GM23338 (cell line): ENCODE measurements at regions not wholly inside any gene's neighbourhood (a gene's known extent, or its start where the extent isn't known, plus 50 kb on each side); places are given as distances from the start of the nearest gene placed in this dataset.

Experiments
- ATAC-seq: fragments of 200-7000 bp; cut with Tn5 transposase; 3 replicates; pipeline ENCODE4 v1.9.1; 2020
- DNase-seq: peaks from one replicate; pipeline ENCODE4 v3.0.0-alpha.2; 2015; ENCODE audit warnings: low spot score
- H2AFZ ChIP-seq: fragments of 200-600 bp; sonication (generic); 2 replicates; pipeline ENCODE4 v1.8.0; 2016; ENCODE audit warnings: antibody characterized with exemption, mild to moderate bottlenecking, moderate library complexity
- H3F3A ChIP-seq: fragments of 200-600 bp; sonication (generic); replicated peaks from 2 replicates; pipeline ENCODE4 v1.8.0; 2017; ENCODE audit warnings: antibody characterized with exemption, mixed run types, low read depth
- H3K27ac ChIP-seq: fragments of 200-600 bp; sonication (generic); 2 replicates; pipeline ENCODE4 v1.6.1; 2016; ENCODE audit warnings: low read depth
- H3K27me3 ChIP-seq: fragments of 200-600 bp; sonication (generic); 2 replicates; pipeline ENCODE4 v1.8.0; 2016; ENCODE audit warnings: mild to moderate bottlenecking, mixed run types, moderate library complexity; ENCODE audit not compliant: insufficient read depth
- H3K36me3 ChIP-seq: fragments of 200-600 bp; sonication (generic); 2 replicates; pipeline ENCODE4 v1.8.0; 2016; ENCODE audit warnings: mild to moderate bottlenecking; ENCODE audit not compliant: insufficient read depth
- H3K4me1 ChIP-seq: fragments of 200-600 bp; sonication (generic); 2 replicates; pipeline ENCODE4 v1.8.0; 2016; ENCODE audit warnings: mild to moderate bottlenecking, moderate library complexity; ENCODE audit not compliant: insufficient read depth
- H3K4me2 ChIP-seq: fragments of 200-600 bp; sonication (generic); 2 replicates; pipeline ENCODE4 v1.7.1; 2017; ENCODE audit warnings: mixed run types
- H3K4me3 ChIP-seq: fragments of 200-600 bp; sonication (generic); 2 replicates; pipeline ENCODE4 v1.6.1; 2016; ENCODE audit warnings: mixed run types
- H3K79me2 ChIP-seq: fragments of 200-600 bp; sonication (generic); replicated peaks from 2 replicates; pipeline ENCODE4 v1.8.0; 2017; ENCODE audit warnings: mild to moderate bottlenecking; ENCODE audit not compliant: insufficient read depth
- H3K9me2 ChIP-seq: fragments of 200-600 bp; sonication (generic); 2 replicates; pipeline ENCODE4 v1.8.0; 2017; ENCODE audit not compliant: insufficient read depth
- H4K20me1 ChIP-seq: fragments of 200-600 bp; sonication (generic); replicated peaks from 2 replicates; pipeline ENCODE4 v1.8.0; 2017; ENCODE audit warnings: mild to moderate bottlenecking; ENCODE audit not compliant: insufficient read depth
- H3K27ac Mint-ChIP-seq: 2 replicates; pipeline ENCODE4 v1.8.0; 2020; ENCODE audit warnings: inconsistent platforms, mild to moderate bottlenecking, moderate library complexity, mixed read lengths
- H3K27me3 Mint-ChIP-seq: 3 replicates; pipeline ENCODE4 v1.8.0; 2022; ENCODE audit warnings: low read depth, mild to moderate bottlenecking, moderate library complexity, mixed read lengths, inconsistent platforms; ENCODE audit not compliant: insufficient read depth, poor library complexity
- H3K36me3 Mint-ChIP-seq: 3 replicates; pipeline ENCODE4 v1.8.0; 2021; ENCODE audit warnings: low read depth, mild to moderate bottlenecking, inconsistent platforms, moderate library complexity, mixed read lengths
- H3K4me1 Mint-ChIP-seq: 3 replicates; pipeline ENCODE4 v1.8.0; 2020; ENCODE audit warnings: mild to moderate bottlenecking, inconsistent platforms, mixed read lengths
- H3K4me3 Mint-ChIP-seq: 3 replicates; pipeline ENCODE4 v1.8.0; 2021; ENCODE audit warnings: moderate library complexity, mild to moderate bottlenecking, inconsistent platforms, mixed read lengths
- H3K9me3 Mint-ChIP-seq: 3 replicates; pipeline ENCODE4 v1.8.0; 2020; ENCODE audit warnings: moderate library complexity, mild to moderate bottlenecking, inconsistent platforms, mixed read lengths
- CREB1 ChIP-seq: fragments of 250-450 bp; sonication (Bioruptor Pico); IDR thresholded peaks from 2 replicates; pipeline ENCODE4 v1.5.0; 2020; ENCODE audit warnings: low read depth, mild to moderate bottlenecking, moderate library complexity
- EZH2 ChIP-seq: fragments of 200-600 bp; sonication (generic); IDR thresholded peaks from one replicate; pipeline ENCODE4 v1.8.0; 2017; ENCODE audit warnings: antibody characterized with exemption, mild to moderate bottlenecking, low read depth; ENCODE audit not compliant: unreplicated experiment
- EZH2phosphoT487 ChIP-seq: fragments of 200-600 bp; sonication (generic); IDR thresholded peaks from one replicate; pipeline ENCODE4 v1.8.1; 2018; ENCODE audit warnings: antibody characterized with exemption; ENCODE audit not compliant: unreplicated experiment
- JUNB ChIP-seq: IDR thresholded peaks from one replicate; pipeline ENCODE4 v1.6.1; 2016; ENCODE audit warnings: antibody characterized with exemption; ENCODE audit not compliant: unreplicated experiment
- NANOG ChIP-seq: IDR thresholded peaks from 2 replicates; pipeline ENCODE4 v1.6.1; 2016; ENCODE audit warnings: antibody characterized with exemption, borderline replicate concordance
- POLR2AphosphoS5 ChIP-seq: IDR thresholded peaks from 2 replicates; pipeline ENCODE4 v1.6.1; 2016; ENCODE audit warnings: antibody characterized with exemption, low read depth
- STAT1 ChIP-seq: IDR thresholded peaks from one replicate; pipeline ENCODE4 v1.6.1; 2016; ENCODE audit warnings: antibody characterized with exemption; ENCODE audit not compliant: unreplicated experiment
- ZNF114 ChIP-seq: fragments of 250-450 bp; sonication (Bioruptor Pico); IDR thresholded peaks from 2 replicates; pipeline ENCODE4 v1.5.0; 2020; ENCODE audit warnings: mild to moderate bottlenecking, moderate library complexity
- ZNF331 ChIP-seq: fragments of 250-450 bp; sonication (Bioruptor Pico); IDR thresholded peaks from 2 replicates; pipeline ENCODE4 v1.5.0; 2020; ENCODE audit warnings: low read depth, mild to moderate bottlenecking, moderate library complexity
- TF ChIP-seq, protein P1 (sequence below): IDR thresholded peaks from 2 replicates; pipeline ENCODE4 v1.6.1; 2016; ENCODE audit warnings: antibody characterized with exemption
- TF ChIP-seq, protein P2 (sequence below), 2 experiments: fragments of 200-600 bp in 1 of 2; sonication (generic) in 1 of 2; conservative IDR thresholded peaks; 2 replicates each; pipeline versions ENCODE4 v1.5.1 to v1.6.1; 2016 to 2017; ENCODE audit warnings: antibody characterized with exemption in 2 of 2, low read depth in 2 of 2, mild to moderate bottlenecking in 2 of 2, moderate library complexity in 1 of 2
- TF ChIP-seq, protein P3 (sequence below): fragments of 250-450 bp; sonication (Bioruptor Pico); IDR thresholded peaks from 2 replicates; pipeline ENCODE4 v1.5.0; 2020; ENCODE audit warnings: mild to moderate bottlenecking, moderate library complexity

DNA sequence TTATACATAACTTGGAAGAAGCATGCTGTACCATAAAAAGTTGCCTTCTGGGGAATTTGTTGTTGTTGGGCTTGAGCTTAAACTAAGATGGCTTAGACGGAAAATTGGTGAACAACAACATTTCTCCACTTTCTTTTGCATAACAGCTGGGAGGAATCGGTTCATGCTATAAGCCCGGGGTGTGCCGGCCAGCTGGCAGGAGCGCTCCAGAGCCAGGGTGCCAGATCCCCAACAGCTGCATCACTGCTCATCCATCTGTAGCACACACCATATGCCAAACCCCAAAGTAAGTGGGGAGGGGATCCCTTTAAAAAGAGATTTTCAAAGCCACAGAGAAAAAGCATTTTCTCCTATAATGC lies 419.5 kb upstream of the ARGLU1 start:
- H3K4me3 ChIP-seq: no peak overlapping the region
- no peaks in the 10 kb centered on the region for H3K27me3 ChIP-seq
- DNase-seq: no peak
- H3K4me3 Mint-ChIP-seq: no peak overlapping the region
- H3K27me3 Mint-ChIP-seq: peaks cover 4% of the 10 kb centered on the region
- H3K79me2 ChIP-seq: no peaks in the 10 kb centered on the region
- TF ChIP-seq STAT1 (no peak), JUNB (no peak), ZNF331 (CRISPR knock-in tag) (no peak), EZH2 (no peak), POLR2AphosphoS5 (no peak), EZH2phosphoT487 (no peak), NANOG (no peak), ZNF114 (no peak), CREB1 (CRISPR knock-in tag) (no peak)
- TF ChIP-seq, protein P1, sequence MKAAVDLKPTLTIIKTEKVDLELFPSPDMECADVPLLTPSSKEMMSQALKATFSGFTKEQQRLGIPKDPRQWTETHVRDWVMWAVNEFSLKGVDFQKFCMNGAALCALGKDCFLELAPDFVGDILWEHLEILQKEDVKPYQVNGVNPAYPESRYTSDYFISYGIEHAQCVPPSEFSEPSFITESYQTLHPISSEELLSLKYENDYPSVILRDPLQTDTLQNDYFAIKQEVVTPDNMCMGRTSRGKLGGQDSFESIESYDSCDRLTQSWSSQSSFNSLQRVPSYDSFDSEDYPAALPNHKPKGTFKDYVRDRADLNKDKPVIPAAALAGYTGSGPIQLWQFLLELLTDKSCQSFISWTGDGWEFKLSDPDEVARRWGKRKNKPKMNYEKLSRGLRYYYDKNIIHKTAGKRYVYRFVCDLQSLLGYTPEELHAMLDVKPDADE: no peak
- TF ChIP-seq, protein P2, sequence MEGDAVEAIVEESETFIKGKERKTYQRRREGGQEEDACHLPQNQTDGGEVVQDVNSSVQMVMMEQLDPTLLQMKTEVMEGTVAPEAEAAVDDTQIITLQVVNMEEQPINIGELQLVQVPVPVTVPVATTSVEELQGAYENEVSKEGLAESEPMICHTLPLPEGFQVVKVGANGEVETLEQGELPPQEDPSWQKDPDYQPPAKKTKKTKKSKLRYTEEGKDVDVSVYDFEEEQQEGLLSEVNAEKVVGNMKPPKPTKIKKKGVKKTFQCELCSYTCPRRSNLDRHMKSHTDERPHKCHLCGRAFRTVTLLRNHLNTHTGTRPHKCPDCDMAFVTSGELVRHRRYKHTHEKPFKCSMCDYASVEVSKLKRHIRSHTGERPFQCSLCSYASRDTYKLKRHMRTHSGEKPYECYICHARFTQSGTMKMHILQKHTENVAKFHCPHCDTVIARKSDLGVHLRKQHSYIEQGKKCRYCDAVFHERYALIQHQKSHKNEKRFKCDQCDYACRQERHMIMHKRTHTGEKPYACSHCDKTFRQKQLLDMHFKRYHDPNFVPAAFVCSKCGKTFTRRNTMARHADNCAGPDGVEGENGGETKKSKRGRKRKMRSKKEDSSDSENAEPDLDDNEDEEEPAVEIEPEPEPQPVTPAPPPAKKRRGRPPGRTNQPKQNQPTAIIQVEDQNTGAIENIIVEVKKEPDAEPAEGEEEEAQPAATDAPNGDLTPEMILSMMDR (conservative IDR thresholded peaks at IDR 0.05; ENCODE audit: low read depth in 2 of 2): no peak
- TF ChIP-seq, protein P3, sequence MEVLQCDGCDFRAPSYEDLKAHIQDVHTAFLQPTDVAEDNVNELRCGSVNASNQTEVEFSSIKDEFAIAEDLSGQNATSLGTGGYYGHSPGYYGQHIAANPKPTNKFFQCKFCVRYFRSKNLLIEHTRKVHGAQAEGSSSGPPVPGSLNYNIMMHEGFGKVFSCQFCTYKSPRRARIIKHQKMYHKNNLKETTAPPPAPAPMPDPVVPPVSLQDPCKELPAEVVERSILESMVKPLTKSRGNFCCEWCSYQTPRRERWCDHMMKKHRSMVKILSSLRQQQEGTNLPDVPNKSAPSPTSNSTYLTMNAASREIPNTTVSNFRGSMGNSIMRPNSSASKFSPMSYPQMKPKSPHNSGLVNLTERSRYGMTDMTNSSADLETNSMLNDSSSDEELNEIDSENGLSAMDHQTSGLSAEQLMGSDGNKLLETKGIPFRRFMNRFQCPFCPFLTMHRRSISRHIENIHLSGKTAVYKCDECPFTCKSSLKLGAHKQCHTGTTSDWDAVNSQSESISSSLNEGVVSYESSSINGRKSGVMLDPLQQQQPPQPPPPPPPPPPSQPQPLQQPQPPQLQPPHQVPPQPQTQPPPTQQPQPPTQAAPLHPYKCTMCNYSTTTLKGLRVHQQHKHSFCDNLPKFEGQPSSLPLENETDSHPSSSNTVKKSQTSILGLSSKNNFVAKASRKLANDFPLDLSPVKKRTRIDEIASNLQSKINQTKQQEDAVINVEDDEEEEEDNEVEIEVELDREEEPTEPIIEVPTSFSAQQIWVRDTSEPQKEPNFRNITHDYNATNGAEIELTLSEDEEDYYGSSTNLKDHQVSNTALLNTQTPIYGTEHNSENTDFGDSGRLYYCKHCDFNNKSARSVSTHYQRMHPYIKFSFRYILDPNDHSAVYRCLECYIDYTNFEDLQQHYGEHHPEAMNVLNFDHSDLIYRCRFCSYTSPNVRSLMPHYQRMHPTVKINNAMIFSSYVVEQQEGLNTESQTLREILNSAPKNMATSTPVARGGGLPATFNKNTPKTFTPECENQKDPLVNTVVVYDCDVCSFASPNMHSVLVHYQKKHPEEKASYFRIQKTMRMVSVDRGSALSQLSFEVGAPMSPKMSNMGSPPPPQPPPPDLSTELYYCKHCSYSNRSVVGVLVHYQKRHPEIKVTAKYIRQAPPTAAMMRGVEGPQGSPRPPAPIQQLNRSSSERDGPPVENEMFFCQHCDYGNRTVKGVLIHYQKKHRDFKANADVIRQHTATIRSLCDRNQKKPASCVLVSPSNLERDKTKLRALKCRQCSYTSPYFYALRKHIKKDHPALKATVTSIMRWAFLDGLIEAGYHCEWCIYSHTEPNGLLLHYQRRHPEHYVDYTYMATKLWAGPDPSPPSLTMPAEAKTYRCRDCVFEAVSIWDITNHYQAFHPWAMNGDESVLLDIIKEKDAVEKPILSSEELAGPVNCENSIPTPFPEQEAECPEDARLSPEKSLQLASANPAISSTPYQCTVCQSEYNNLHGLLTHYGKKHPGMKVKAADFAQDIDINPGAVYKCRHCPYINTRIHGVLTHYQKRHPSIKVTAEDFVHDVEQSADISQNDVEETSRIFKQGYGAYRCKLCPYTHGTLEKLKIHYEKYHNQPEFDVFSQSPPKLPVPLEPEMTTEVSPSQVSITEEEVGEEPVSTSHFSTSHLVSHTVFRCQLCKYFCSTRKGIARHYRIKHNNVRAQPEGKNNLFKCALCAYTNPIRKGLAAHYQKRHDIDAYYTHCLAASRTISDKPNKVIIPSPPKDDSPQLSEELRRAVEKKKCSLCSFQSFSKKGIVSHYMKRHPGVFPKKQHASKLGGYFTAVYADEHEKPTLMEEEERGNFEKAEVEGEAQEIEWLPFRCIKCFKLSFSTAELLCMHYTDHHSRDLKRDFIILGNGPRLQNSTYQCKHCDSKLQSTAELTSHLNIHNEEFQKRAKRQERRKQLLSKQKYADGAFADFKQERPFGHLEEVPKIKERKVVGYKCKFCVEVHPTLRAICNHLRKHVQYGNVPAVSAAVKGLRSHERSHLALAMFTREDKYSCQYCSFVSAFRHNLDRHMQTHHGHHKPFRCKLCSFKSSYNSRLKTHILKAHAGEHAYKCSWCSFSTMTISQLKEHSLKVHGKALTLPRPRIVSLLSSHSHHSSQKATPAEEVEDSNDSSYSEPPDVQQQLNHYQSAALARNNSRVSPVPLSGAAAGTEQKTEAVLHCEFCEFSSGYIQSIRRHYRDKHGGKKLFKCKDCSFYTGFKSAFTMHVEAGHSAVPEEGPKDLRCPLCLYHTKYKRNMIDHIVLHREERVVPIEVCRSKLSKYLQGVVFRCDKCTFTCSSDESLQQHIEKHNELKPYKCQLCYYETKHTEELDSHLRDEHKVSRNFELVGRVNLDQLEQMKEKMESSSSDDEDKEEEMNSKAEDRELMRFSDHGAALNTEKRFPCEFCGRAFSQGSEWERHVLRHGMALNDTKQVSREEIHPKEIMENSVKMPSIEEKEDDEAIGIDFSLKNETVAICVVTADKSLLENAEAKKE (CRISPR knock-in tag): no peak
- ATAC-seq: no peak
- H3K27ac ChIP-seq: no peak overlapping the region
- H3K4me2 ChIP-seq: no peak overlapping the region
- H3K36me3 ChIP-seq: no peaks in the 10 kb centered on the region
- H3K4me1 Mint-ChIP-seq: peaks cover 17% of the 10 kb centered on the region
- no peaks in the 10 kb centered on the region for H4K20me1 ChIP-seq
- no peaks in the 10 kb centered on the region for H3F3A ChIP-seq
- no peak overlapping the region for H2AFZ ChIP-seq
- no peaks in the 10 kb centered on the region for H3K36me3 Mint-ChIP-seq
- H3K27ac Mint-ChIP-seq: no peak overlapping the region
- H3K9me2 ChIP-seq: peaks cover 12% of the 10 kb centered on the region; the same call in 1 of the 2 replicates
- H3K9me3 Mint-ChIP-seq: no peaks in the 10 kb centered on the region
- peaks cover 11% of the 10 kb centered on the region; the same call in 1 of the 2 replicates for H3K4me1 ChIP-seq
